ENCODE measurements at regions not wholly inside any gene's neighbourhood (a gene's known extent, or its start where the extent isn't known, plus 50 kb on each side); places are given as distances from the start of the nearest gene placed in this dataset.

- TF ChIP-seq CTCF (IDR thresholded peaks at IDR 0.05) (no peak), POLR2A (IDR thresholded peaks at IDR 0.05) (no peak)
Observed at GRCh38 chr18:66676699-66677098, 72.8 kb upstream of the CDH19 start.

All from lower leg skin (tissue), 3 donors.